D721Med (cell line): ENCODE measurements at regions not wholly inside any gene's neighbourhood (a gene's known extent, or its start where the extent isn't known, plus 50 kb on each side); places are given as distances from the start of the nearest gene placed in this dataset.
A peak's percentile ranks its signal among the peaks of the same experiment; 100 is the strongest.

ENCODE experiments used
- DNase-seq: peaks from one replicate; pipeline ENCODE4 v3.0.0; 2011; ENCODE audit warnings: low spot score; ENCODE audit not compliant: insufficient read length
- FAIRE-seq: peaks from 2 replicates; lab custom pipeline; 2011; peaks lifted over from hg19 to GRCh38; lab: Jason Lieb, UNC
- CTCF ChIP-seq: IDR thresholded peaks from 2 replicates; pipeline ENCODE4 v1.5.1; 2012; ENCODE audit warnings: mild to moderate bottlenecking, control low read depth; ENCODE audit not compliant: insufficient read depth; ENCODE audit errors: missing control alignments

GRCh38 chr5:107235167-107235566 lies 435.6 kb downstream of the EFNA5 start:
- DNase-seq (no peak), FAIRE-seq (no peak)
- TF ChIP-seq CTCF = no peak

GRCh38 chr5:107232788-107233187 lies 437.9 kb downstream of the EFNA5 start:
- FAIRE-seq (peak; percentile 74), DNase-seq (no peak)
- TF ChIP-seq CTCF = no peak

- TF ChIP-seq CTCF = no peak
- FAIRE-seq = peak; percentile 60
- no peak for DNase-seq
Measured at GRCh38 chr5:107232293-107232692, 438.4 kb downstream of the EFNA5 start.

- FAIRE-seq (peak; percentile 48), DNase-seq (no peak)
- TF ChIP-seq CTCF = no peak
Measured at GRCh38 chr5:107231191-107231590, 439.5 kb downstream of the EFNA5 start.

GRCh38 chr5:107230367-107230766 lies 440.4 kb downstream of the EFNA5 start:
- no peak for FAIRE-seq

GRCh38 chr5:107228226-107228625 lies 442.5 kb downstream of the EFNA5 start:
- TF ChIP-seq CTCF = no peak
- FAIRE-seq = no peak
- no peak for DNase-seq

More at GRCh38 chr5:107230367-107230766, 440.4 kb downstream of the EFNA5 start:
- no peak for TF ChIP-seq CTCF
- DNase-seq = no peak

GRCh38 chr5:107224272-107224671 lies 446.5 kb downstream of the EFNA5 start:
- FAIRE-seq = peak; percentile 93
- no peak for TF ChIP-seq CTCF
- DNase-seq = no peak
